C4-2B (cell line): ENCODE measurements at regions not wholly inside any gene's neighbourhood (a gene's known extent, or its start where the extent isn't known, plus 50 kb on each side); places are given as distances from the start of the nearest gene placed in this dataset.

Source experiments
- CTCF ChIP-seq: fragments of 450-650 bp; conservative IDR thresholded peaks from 2 replicates; pipeline ENCODE4 v1.5.1; 2017; ENCODE audit warnings: mild to moderate bottlenecking
- ZFX ChIP-seq: fragments of 450-650 bp; IDR thresholded peaks from 2 replicates; pipeline ENCODE4 v1.6.1; 2017

DNA sequence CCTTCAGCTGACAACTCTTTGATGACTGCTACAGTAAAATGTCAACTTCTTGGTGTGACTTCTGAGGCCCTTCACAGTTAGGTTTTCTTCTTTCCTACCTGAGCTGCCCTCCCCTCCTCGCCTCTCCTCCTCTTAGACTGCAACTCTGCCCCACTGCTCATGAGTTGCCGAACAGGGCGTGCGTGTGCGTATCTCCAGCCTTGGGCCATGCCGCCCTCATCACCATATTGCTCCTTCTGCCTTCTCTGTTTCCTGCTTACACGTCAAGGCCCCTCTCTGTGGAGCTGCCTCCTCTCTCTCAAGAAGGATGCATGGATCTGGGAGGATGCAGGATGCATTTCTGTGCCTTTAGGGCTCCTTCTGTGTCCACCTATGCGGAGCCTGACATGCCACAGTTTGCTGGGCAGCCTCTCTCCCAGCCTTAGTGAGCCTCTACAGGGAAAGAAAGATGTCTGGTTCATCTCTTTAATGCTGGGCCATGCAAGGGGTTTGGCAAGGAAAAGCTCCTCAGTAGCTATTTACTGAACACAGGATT is 205.9 kb downstream of the RPLP1 start:
- TF ChIP-seq CTCF: no peak
- TF ChIP-seq ZFX: no peak
